GM12801 (cell line): ENCODE measurements at regions not wholly inside any gene's neighbourhood (a gene's known extent, or its start where the extent isn't known, plus 50 kb on each side); places are given as distances from the start of the nearest gene placed in this dataset.

ENCODE experiments used
- TF ChIP-seq, protein P1 (sequence below): IDR thresholded peaks from one replicate; pipeline ENCODE4 v1.5.1; 2011; ENCODE audit warnings: control low read depth; ENCODE audit not compliant: insufficient read length; ENCODE audit errors: extremely low read depth

DNA sequence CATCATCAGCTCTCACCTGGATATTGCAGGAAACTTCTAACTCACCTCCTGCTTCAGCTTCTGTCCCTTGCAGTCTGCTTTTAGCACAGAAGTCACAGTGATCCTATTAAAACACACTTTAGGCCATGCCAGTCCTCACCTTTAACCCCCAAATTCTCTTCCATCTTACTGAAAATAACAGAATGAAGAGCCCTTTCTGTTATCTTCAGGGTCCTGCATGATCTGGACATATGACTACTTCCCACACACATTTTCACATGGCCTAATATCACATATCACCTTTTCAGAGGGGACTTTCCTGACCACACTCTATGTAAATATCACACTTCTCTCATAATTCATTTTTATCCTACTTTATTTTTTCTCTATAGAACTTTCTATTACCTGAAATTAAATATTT lies 550.6 kb upstream of the CLINT1 start:
- TF ChIP-seq, protein P1, sequence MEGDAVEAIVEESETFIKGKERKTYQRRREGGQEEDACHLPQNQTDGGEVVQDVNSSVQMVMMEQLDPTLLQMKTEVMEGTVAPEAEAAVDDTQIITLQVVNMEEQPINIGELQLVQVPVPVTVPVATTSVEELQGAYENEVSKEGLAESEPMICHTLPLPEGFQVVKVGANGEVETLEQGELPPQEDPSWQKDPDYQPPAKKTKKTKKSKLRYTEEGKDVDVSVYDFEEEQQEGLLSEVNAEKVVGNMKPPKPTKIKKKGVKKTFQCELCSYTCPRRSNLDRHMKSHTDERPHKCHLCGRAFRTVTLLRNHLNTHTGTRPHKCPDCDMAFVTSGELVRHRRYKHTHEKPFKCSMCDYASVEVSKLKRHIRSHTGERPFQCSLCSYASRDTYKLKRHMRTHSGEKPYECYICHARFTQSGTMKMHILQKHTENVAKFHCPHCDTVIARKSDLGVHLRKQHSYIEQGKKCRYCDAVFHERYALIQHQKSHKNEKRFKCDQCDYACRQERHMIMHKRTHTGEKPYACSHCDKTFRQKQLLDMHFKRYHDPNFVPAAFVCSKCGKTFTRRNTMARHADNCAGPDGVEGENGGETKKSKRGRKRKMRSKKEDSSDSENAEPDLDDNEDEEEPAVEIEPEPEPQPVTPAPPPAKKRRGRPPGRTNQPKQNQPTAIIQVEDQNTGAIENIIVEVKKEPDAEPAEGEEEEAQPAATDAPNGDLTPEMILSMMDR, result no peak

DNA sequence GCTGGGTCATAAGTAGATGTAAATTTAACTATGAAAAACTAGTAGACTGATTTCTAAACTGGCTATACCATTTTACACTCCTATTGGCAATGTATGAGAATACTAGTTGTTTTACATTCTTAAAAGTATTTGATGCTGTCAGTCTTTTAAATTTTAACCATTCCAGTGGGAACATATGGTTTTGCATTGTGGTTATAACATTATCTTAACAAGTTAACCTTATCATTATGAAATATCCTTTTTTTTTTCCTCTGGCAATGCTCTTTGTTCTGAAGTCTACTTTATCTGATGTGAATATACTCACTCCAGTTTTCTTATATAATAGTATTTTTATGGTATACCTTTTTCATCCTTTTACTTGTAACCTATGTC lies 548.9 kb upstream of the CLINT1 start:
- TF ChIP-seq, protein P1, result no peak

DNA sequence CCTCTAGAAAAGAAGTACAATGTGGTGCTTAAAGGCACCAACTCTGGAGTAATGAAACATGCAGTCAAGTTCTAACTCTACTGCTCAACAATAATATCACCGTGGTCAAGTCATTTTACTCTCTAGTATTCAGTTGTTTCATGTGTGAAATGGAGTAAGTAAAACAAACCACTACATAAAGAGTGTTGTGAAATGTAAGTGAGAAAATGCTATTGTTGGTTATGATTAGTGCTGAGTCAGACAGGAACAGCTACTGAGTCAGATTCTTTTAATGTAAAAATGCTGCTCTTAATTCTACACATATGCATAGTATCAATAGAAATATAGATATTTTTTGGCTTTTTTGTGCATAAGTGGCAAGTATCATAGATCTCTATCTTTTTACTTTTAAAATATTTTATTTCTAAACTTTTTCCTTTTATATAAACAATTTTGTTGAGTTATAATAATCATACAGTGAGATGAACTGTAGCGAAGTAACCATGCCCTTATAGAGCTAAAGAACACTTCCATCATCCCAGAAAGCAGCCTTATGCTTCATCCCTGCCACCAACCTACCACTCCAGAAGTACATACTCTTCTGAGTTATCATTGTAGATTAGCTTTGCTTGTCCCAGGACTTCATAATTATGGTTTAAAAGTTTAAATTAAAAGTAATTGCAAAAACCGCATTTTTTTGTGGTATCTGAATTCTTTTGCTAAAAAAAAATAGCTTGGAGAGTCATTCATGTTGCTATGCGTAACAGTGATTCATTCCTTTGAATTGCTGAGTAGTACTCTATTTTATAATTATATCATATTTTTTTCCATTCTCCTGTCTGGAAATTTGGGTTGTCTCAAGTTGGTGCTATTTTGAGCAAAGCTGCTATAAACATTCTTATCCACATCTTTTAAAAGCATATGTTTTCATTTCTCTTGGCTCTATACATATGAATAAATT lies 548.2 kb upstream of the CLINT1 start:
- TF ChIP-seq, protein P1, result no peak

DNA sequence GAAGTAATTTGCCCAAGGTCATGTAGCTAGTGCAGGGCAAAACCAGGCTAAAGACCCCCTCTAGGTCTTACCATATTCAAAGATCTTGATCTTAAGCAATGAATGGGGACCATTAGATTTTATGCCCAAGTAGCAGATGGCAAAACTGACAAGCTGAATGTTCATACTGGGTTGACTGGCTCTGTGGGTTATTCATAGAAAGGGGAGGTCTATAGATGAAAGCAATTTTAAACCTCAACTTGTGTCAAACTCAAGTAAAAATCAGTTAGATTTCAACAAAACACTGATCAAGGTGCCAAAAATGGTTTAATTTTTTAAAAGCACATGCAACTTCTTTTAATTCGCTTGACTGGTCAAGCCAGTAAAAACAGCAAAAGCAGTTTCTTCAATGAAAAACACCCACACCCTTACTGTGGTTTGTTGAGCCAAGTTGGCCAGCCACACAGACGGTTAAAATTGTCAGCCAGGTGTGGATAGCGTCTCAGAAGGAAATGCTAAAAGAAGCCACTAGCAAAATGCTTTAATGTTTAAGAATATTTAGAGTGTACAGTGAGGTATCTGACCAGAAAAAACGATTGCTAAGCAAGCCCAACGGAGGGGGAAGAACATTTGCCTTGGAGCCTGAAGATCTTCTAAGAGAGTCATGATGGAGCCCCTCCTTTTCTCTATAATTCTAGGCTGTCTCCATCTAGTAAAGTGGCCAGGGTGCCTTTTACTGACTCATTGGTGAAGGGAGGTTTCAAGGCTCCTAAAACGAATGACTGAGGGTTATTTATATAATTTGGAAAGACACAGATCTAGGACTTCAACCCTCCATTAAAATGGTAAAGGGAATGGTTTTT lies 539.6 kb upstream of the CLINT1 start:
- TF ChIP-seq, protein P1, result no peak

DNA sequence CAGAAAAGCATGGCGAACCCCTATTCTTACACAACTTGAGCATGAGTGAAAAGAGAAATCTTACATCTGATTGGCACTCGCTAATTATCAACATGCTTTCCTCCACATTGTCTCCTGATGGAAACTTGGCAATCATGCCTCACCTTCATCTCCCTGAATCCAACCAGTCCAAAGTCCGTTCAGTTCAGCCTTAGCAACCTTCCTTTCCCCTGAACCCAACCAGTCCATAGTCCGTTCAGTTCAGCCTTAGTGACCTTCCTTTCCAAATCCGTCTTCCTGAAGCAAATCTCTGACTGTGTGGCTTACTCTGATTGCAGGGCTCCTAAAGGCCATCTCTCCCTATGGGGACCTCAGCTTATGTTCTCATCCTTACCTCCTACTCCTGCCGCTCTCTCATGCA lies 538.3 kb upstream of the CLINT1 start:
- TF ChIP-seq, protein P1, result no peak

DNA sequence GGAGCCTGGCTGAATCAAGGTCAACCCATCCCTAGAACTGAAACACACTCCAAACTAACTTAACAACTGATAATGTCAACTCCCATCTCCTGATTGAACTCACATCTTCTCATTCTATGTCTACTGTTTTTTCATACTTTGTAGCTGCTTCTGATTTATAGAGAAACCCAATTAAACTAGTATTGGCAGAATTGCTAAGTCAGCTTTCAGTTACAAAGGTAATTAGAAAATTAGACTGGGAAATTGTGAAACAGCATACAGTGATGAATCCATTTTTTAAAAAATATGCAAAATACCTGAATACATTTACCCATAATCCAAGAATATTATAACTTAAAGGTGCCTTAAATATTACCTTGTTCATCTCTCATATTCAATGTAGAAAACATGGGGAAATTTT lies 535.2 kb upstream of the CLINT1 start:
- TF ChIP-seq, protein P1, result no peak

- TF ChIP-seq, protein P1, result no peak
Observed at GRCh38 chr5:158393457-158393856, 534.5 kb upstream of the CLINT1 start.
